GM12878 (cell line): ENCODE measurements at regions not wholly inside any gene's neighbourhood (a gene's known extent, or its start where the extent isn't known, plus 50 kb on each side); places are given as distances from the start of the nearest gene placed in this dataset.

Source experiments
- ATAC-seq: fragments of 200-7000 bp; cut with Tn5 transposase; 3 replicates; pipeline ENCODE4 v1.9.1; 2020; ENCODE audit warnings: mild to moderate bottlenecking, moderate library complexity
- BruUV-seq: library from RNA; stranded (reverse); fragments of 400-500 nt; replicated peaks from 2 replicates; lab custom pipeline; 2021; lab: Mats Ljungman, UMichigan
- CTCF ChIA-PET: fragments of 300-600 bp; sonication (Branson Sonifier 250); formaldehyde crosslinking; extraction: SDS; loops from one replicate; lab custom pipeline; 2021; ENCODE audit warnings: inconsistent platforms; lab: Yijun Ruan, JAX
- POLR2A ChIA-PET: fragments of 350-600 bp; formaldehyde crosslinking; extraction: SDS; loops from one replicate; lab custom pipeline; 2021; ENCODE audit warnings: inconsistent platforms; lab: Charles Lee
- RAD21 ChIA-PET: fragments of 300-600 bp; sonication (Branson Sonifier 250); formaldehyde crosslinking; loops from one replicate; lab custom pipeline; 2023; ENCODE audit warnings: antibody characterized with exemption; ENCODE audit not compliant: unreplicated experiment; lab: Charles Lee
- SMC1A ChIA-PET: fragments of 300-600 bp; sonication (Branson Sonifier 250); formaldehyde crosslinking; loops from one replicate; lab custom pipeline; 2023; ENCODE audit not compliant: unreplicated experiment, uncharacterized antibody; lab: Charles Lee
- DNase-seq: peaks from one replicate; pipeline ENCODE4 v3.0.0-alpha.2; 2011; ENCODE audit warnings: low read depth, low spot score
- FAIRE-seq: peaks from 3 replicates; lab custom pipeline; 2011; peaks lifted over from hg19 to GRCh38; lab: Jason Lieb, UNC
- H2AFZ ChIP-seq: 2 replicates; pipeline ENCODE4 v1.6.0; 2011; ENCODE audit warnings: low read depth, low read length, control low read depth; ENCODE audit not compliant: control insufficient read depth
- H3K27ac ChIP-seq: 2 replicates; pipeline ENCODE4 v1.5.1; 2011; ENCODE audit warnings: control low read depth; ENCODE audit not compliant: control insufficient read depth, insufficient read depth
- H3K27me3 ChIP-seq, 2 experiments: replicated peaks in 1 of 2; 2 replicates each; pipeline versions ENCODE4 v1.6.0 to v1.6.1; 2011; ENCODE audit warnings: low read length in 1 of 2; ENCODE audit not compliant: control insufficient read depth in 2 of 2, insufficient read depth in 2 of 2
- H3K36me3 ChIP-seq, 2 experiments: 2 replicates each; pipeline ENCODE4 v1.5.1; 2011; ENCODE audit warnings: low read length in 1 of 2; ENCODE audit not compliant: control insufficient read depth in 2 of 2, insufficient read depth in 2 of 2
- H3K4me1 ChIP-seq: 2 replicates; pipeline ENCODE4 v1.6.1; 2011; ENCODE audit warnings: mild to moderate bottlenecking, low read length, moderate library complexity, mixed read lengths; ENCODE audit not compliant: control insufficient read depth, insufficient read depth
- H3K4me2 ChIP-seq: 2 replicates; pipeline ENCODE4 v1.6.0; 2011; ENCODE audit warnings: control low read depth; ENCODE audit not compliant: control insufficient read depth, insufficient read depth
- H3K4me3 ChIP-seq: fragments of 200-600 bp; sonication (generic); 2 replicates; pipeline ENCODE4 v1.5.1; 2016
- H3K79me2 ChIP-seq: 2 replicates; pipeline ENCODE4 v1.6.0; 2011; ENCODE audit warnings: low read length; ENCODE audit not compliant: control insufficient read depth, insufficient read depth
- H3K9ac ChIP-seq: 2 replicates; pipeline ENCODE4 v1.8.0; 2011; ENCODE audit warnings: low read length, control low read depth, mixed read lengths; ENCODE audit not compliant: control insufficient read depth, insufficient read depth
- H3K9me3 ChIP-seq: replicated peaks from 3 replicates; pipeline ENCODE4 v1.5.1; 2011; ENCODE audit warnings: mild to moderate bottlenecking, low read length; ENCODE audit not compliant: control insufficient read depth, insufficient read depth
- H4K20me1 ChIP-seq: 2 replicates; pipeline ENCODE4 v1.6.0; 2011; ENCODE audit not compliant: control insufficient read depth, insufficient read depth
- DPF2 ChIP-seq: fragments of 450-650 bp; IDR thresholded peaks from 2 replicates; pipeline ENCODE4 v1.6.1; 2017; ENCODE audit warnings: mild to moderate bottlenecking
- IKZF2 ChIP-seq, 2 experiments: fragments of 450-650 bp; IDR thresholded peaks; 2 replicates each; pipeline ENCODE4 v1.6.1; 2017; ENCODE audit warnings: mild to moderate bottlenecking in 2 of 2, moderate library complexity in 2 of 2
- LARP7 ChIP-seq: fragments of 450-650 bp; IDR thresholded peaks from 2 replicates; pipeline ENCODE4 v1.6.1; 2017; ENCODE audit warnings: mild to moderate bottlenecking
- NR2C1 ChIP-seq: fragments of 450-650 bp; IDR thresholded peaks from 2 replicates; pipeline ENCODE4 v1.6.1; 2017; ENCODE audit warnings: antibody characterized with exemption, mild to moderate bottlenecking, moderate library complexity
- PAX5 ChIP-seq: IDR thresholded peaks from 2 replicates; pipeline ENCODE4 v1.6.1; 2011; ENCODE audit warnings: low read depth, low read length, borderline replicate concordance
- SIX5 ChIP-seq: IDR thresholded peaks from 2 replicates; pipeline ENCODE4 v1.6.1; 2011; ENCODE audit warnings: mild to moderate bottlenecking, low read depth, low read length, moderate library complexity; ENCODE audit not compliant: severe bottlenecking
- SREBF1 ChIP-seq: IDR thresholded peaks from 2 replicates; pipeline ENCODE4 v1.6.1; 2012; ENCODE audit warnings: mild to moderate bottlenecking, low read length
- STAT3 ChIP-seq: IDR thresholded peaks from 2 replicates; pipeline ENCODE4 v1.6.1; 2011; ENCODE audit warnings: low read depth, low read length, improper control_type of control experiment
- WGBS: methylation state at CpG from one replicate; pipeline ENCODE4 v1.1.6; 2016; ENCODE audit warnings: low lambda C conversion rate; ENCODE audit not compliant: insufficient replicate concordance, insufficient coverage; ENCODE audit errors: missing lambda C conversion rate; 5-methylcytosine and 5-hydroxymethylcytosine counted together
- in situ Hi-C: fragments of 300-500 bp; cut with MboI; formaldehyde crosslinking; loops from 9 replicates; pipeline ENCODE4 v1.14.3; 2018; ENCODE audit warnings: mixed read lengths
- intact Hi-C: fragments of 100-400 bp; cut with micrococcal nuclease; formaldehyde crosslinking; loops from one replicate; pipeline ENCODE4 v1.14.2; 2022; ENCODE audit not compliant: unreplicated experiment
- TF ChIP-seq, protein P1 (sequence below): IDR thresholded peaks from 2 replicates; pipeline ENCODE4 v1.6.1; 2011; ENCODE audit warnings: low read depth, low read length, improper control_type of control experiment, borderline replicate concordance

DNA sequence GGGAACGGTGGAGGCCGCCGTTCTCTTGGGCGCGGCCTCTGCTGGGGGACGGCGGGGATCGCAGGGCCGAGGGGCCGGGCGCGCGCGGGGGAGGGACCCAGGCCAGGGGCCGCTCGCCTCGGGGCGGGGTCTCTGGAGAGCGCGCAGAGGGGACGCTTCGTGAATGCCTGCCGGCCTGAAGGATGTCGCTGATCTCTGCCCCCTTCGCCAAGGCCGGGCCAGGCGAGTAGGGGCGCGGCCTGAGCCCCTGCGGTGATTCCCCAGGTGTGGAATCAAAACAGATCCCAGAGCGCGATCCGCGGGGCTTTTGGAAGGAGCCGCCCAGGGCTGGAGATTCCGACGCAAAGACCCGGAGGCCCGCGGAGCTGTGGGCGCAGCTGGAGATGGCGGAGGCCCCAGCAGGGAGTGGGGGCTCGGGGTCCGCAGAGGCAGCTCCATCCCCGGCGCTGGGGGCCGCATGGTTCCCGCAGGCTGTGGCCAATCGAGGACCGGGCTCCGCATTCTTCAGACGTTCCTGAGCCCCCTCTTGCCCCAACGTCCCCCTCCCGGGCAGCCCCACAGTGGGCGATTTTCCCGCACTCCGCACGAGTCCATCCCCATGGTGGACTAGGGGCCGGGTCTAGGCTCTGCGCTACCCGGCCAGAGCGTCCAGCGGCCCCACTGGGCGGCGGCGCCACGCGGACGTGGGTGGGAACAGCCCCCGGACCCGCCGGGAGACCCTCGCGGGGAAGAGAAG is 166.0 kb downstream of the ACTR3B start:
- RAD21 ChIA-PET, result no interaction called here
- TF ChIP-seq SREBF1 (no peak), NR2C1 (no peak)
- TF ChIP-seq, all 136 proteins: peak for 0
- Histone ChIP-seq H3K27ac (no peak overlapping the region), H3K4me2 (no peak overlapping the region), H4K20me1 (no peaks in the 10 kb centered on the region), H3K79me2 (no peaks in the 10 kb centered on the region), H3K9ac (no peak overlapping the region), H3K9me3 (no peaks in the 10 kb centered on the region), H3K36me3 (no peaks in the 10 kb centered on the region), H3K27me3 (peaks cover 0 to 2% of the 10 kb centered on the region in 2 experiments; a peak in 1 of 4 replicates), H3K4me1 (no peaks in the 10 kb centered on the region), H2AFZ (no peak overlapping the region), H3K4me3 (no peak overlapping the region)
- DNase-seq (no peak), ATAC-seq (no peak), FAIRE-seq (no peak)
- SMC1A ChIA-PET, result no interaction called here
- no TSS peak for BruUV-seq
- CTCF ChIA-PET, result no interaction called here
- intact Hi-C loops, result no loop called here
- POLR2A ChIA-PET, result no interaction called here
- WGBS, result 55% methylated on average over 51 of the region's 74 CpGs
- in situ Hi-C loops, result no loop called here

DNA sequence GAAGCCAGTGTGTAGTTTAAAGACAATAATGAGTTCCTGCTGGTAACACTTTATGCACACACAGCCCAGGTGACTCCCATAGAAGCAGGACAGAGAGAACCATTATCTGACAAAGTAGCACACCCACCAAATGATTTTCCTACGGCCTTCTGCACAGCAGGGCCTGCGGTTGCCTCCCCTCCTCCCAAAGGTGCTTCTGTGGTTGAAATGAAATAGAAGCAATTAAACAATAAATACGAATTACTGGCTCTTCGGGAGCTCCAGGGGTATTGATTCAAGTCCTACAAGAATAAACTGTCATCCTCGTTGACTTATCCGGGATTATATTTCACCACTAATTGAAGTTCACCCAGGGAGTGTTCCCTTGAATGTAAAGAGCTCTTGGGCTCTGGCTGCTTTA is 172.1 kb downstream of the ACTR3B start:
- in situ Hi-C loops, result no loop called here
- 29% methylated on average over 6 of the region's 6 CpGs for WGBS
- CTCF ChIA-PET, result interaction anchor here (0.6 kb wide), 1 partner anchor 1246 kb away, joined by 3 read pairs; no protein-coding TSS in a partner anchor

More for the DNA sequence above, 172.1 kb downstream of the ACTR3B start:
- DNase-seq (no peak), FAIRE-seq (no peak), ATAC-seq (no peak)
- Histone ChIP-seq H2AFZ (no peak overlapping the region), H3K27ac (no peak overlapping the region), H4K20me1 (no peaks in the 10 kb centered on the region), H3K79me2 (no peaks in the 10 kb centered on the region), H3K4me3 (no peak overlapping the region), H3K4me1 (no peaks in the 10 kb centered on the region), H3K36me3 (no peaks in the 10 kb centered on the region), H3K27me3 (no peaks in the 10 kb centered on the region), H3K9me3 (no peaks in the 10 kb centered on the region; the same call in 2 of the 3 replicates), H3K4me2 (no peak overlapping the region), H3K9ac (no peak overlapping the region)
- SMC1A ChIA-PET, result no interaction called here
- TF ChIP-seq STAT3, result no peak
- no peak for TF ChIP-seq DPF2
- TF ChIP-seq IKZF2 (IDR thresholded peaks at IDR 0.05), result no peak
- no peak for TF ChIP-seq PAX5
- no peak for TF ChIP-seq SIX5
- no peak for TF ChIP-seq LARP7
- no peak for TF ChIP-seq NR2C1
- TF ChIP-seq, protein P1, sequence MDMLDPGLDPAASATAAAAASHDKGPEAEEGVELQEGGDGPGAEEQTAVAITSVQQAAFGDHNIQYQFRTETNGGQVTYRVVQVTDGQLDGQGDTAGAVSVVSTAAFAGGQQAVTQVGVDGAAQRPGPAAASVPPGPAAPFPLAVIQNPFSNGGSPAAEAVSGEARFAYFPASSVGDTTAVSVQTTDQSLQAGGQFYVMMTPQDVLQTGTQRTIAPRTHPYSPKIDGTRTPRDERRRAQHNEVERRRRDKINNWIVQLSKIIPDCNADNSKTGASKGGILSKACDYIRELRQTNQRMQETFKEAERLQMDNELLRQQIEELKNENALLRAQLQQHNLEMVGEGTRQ, result no peak
- RAD21 ChIA-PET, result no interaction called here
- no TSS peak for BruUV-seq
- intact Hi-C loops, result no loop called here
- POLR2A ChIA-PET, result no interaction called here
